OCI-LY3 (cell line): ENCODE measurements at regions not wholly inside any gene's neighbourhood (a gene's known extent, or its start where the extent isn't known, plus 50 kb on each side); places are given as distances from the start of the nearest gene placed in this dataset.

Experiments
- CTCF ChIP-seq: fragments of 200-600, 300-600 bp; sonication (generic); IDR thresholded peaks from 2 replicates; pipeline ENCODE4 v1.5.1; 2014; ENCODE audit warnings: antibody characterized with exemption, low read length, low read depth
- EZH2phosphoT487 ChIP-seq: fragments of 200-600 bp; shearing (Covaris generic); IDR thresholded peaks from 2 replicates; pipeline ENCODE4 v1.6.1; 2018; ENCODE audit warnings: antibody characterized with exemption, mixed run types, low read depth

- no peak for TF ChIP-seq EZH2phosphoT487
- TF ChIP-seq CTCF, result no peak
These were observed 760.2 kb downstream of the BRD1 start for GRCh38 chr22:49067504-49067903.
